ENCODE measurements at regions not wholly inside any gene's neighbourhood (a gene's known extent, or its start where the extent isn't known, plus 50 kb on each side); places are given as distances from the start of the nearest gene placed in this dataset.

DNA sequence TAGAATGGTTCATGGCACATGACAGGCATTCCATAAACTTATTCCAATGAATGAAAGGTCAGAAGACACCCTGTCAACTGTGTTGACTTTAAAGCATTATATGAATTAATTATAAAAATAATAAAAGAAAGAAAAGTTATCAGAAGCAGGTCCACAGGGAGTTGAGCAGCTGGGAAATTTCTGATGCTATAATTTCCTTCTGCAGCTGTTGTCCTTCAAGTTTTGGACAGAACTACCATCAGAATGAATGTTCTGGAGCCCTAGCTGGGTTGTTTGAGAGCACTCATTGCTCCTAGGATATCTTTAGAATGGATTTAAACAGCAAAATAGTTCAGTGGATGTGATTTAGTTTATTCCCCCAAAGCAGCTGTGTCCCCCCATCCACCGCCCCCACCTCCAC, 232.4 kb upstream of the PROK2 start:
- Histone ChIP-seq H3K9me3 (ENCODE audit: control insufficient read depth, insufficient read depth, low read depth, low read length) (no peaks in the 10 kb centered on the region), H3K27ac (ENCODE audit: low read length) (no peak overlapping the region), H3K36me3 (ENCODE audit: control insufficient read depth, insufficient read depth, low read length) (no peaks in the 10 kb centered on the region), H3K4me3 (ENCODE audit: low read depth in 2 of 2, low read length in 2 of 2) (no peak overlapping the region), H3K4me1 (ENCODE audit: control insufficient read depth, insufficient read depth, low read length) (no peaks in the 10 kb centered on the region), H3K27me3 (ENCODE audit: control insufficient read depth, insufficient read depth, low read length) (no peaks in the 10 kb centered on the region)
- CTCF ChIA-PET, result no interaction called here
- POLR2A ChIA-PET, result no interaction called here
- intact Hi-C loops (cut with micrococcal nuclease; ENCODE audit: unreplicated experiment) (no loop called here), in situ Hi-C loops (cut with HindIII; ENCODE audit: low pct_unique_long_range_greater_than_20kb, low sequenced_read_pairs) (no loop called here)
- TF ChIP-seq TCF7L2 (IDR thresholded peaks at IDR 0.05; ENCODE audit: low read depth, low read length) (no peak), SIN3A (IDR thresholded peaks at IDR 0.05; ENCODE audit: borderline replicate concordance, insufficient read depth, low read depth, low read length) (no peak), POLR2AphosphoS5 (IDR thresholded peaks at IDR 0.05; ENCODE audit: low read depth, low read length) (no peak), CTCF (IDR thresholded peaks at IDR 0.05) (no peak)
- TF ChIP-seq, protein P1, sequence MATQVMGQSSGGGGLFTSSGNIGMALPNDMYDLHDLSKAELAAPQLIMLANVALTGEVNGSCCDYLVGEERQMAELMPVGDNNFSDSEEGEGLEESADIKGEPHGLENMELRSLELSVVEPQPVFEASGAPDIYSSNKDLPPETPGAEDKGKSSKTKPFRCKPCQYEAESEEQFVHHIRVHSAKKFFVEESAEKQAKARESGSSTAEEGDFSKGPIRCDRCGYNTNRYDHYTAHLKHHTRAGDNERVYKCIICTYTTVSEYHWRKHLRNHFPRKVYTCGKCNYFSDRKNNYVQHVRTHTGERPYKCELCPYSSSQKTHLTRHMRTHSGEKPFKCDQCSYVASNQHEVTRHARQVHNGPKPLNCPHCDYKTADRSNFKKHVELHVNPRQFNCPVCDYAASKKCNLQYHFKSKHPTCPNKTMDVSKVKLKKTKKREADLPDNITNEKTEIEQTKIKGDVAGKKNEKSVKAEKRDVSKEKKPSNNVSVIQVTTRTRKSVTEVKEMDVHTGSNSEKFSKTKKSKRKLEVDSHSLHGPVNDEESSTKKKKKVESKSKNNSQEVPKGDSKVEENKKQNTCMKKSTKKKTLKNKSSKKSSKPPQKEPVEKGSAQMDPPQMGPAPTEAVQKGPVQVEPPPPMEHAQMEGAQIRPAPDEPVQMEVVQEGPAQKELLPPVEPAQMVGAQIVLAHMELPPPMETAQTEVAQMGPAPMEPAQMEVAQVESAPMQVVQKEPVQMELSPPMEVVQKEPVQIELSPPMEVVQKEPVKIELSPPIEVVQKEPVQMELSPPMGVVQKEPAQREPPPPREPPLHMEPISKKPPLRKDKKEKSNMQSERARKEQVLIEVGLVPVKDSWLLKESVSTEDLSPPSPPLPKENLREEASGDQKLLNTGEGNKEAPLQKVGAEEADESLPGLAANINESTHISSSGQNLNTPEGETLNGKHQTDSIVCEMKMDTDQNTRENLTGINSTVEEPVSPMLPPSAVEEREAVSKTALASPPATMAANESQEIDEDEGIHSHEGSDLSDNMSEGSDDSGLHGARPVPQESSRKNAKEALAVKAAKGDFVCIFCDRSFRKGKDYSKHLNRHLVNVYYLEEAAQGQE (IDR thresholded peaks at IDR 0.05; ENCODE audit: insufficient read depth in 1 of 2, low read depth in 2 of 2, low read length in 1 of 2), result no peak
- ATAC-seq (no peak), DNase-seq (ENCODE audit: low read depth, low spot score) (no peak)
- no TSS peak for BruUV-seq (replicated peaks)

DNA sequence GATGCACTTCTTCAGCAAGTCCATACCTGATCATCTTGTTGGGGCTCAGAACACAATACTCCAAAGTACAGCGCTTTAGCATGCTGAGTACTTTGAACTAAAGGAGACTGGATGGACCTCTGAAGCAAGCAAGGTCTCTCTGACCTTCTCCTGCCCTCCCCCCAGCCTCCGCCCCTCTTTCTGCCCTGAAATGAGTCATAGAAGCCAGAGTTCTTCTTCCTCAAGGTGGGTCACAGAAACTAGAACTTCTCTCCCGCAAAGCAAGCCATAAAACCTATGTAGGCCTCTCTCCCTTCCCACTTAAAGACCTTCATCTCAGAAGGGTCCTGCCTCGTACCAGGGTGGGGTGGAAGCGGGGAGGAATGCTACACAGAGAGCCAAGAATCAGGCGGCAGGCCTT, 230.5 kb upstream of the PROK2 start:
- Histone ChIP-seq H3K4me1 (ENCODE audit: control insufficient read depth, insufficient read depth, low read length) (no peaks in the 10 kb centered on the region), H3K36me3 (ENCODE audit: control insufficient read depth, insufficient read depth, low read length) (no peaks in the 10 kb centered on the region), H3K27me3 (ENCODE audit: control insufficient read depth, insufficient read depth, low read length) (no peaks in the 10 kb centered on the region; the same call in 1 of the 2 replicates), H3K27ac (ENCODE audit: low read length) (no peak overlapping the region), H3K9me3 (ENCODE audit: control insufficient read depth, insufficient read depth, low read depth, low read length) (no peaks in the 10 kb centered on the region), H3K4me3 (ENCODE audit: low read depth in 2 of 2, low read length in 2 of 2) (no peak overlapping the region)
- intact Hi-C loops (cut with micrococcal nuclease; ENCODE audit: unreplicated experiment), result no loop called here
- POLR2A ChIA-PET, result no interaction called here
- BruUV-seq (replicated peaks), result no TSS peak
- DNase-seq (ENCODE audit: low read depth, low spot score) (no peak), ATAC-seq (no peak)
- in situ Hi-C loops (cut with HindIII; ENCODE audit: low pct_unique_long_range_greater_than_20kb, low sequenced_read_pairs), result no loop called here
- CTCF ChIA-PET, result no interaction called here
- TF ChIP-seq SIN3A (IDR thresholded peaks at IDR 0.05; ENCODE audit: borderline replicate concordance, insufficient read depth, low read depth, low read length) (no peak), TCF7L2 (IDR thresholded peaks at IDR 0.05; ENCODE audit: low read depth, low read length) (no peak), POLR2AphosphoS5 (IDR thresholded peaks at IDR 0.05; ENCODE audit: low read depth, low read length) (no peak), CTCF (IDR thresholded peaks at IDR 0.05) (no peak)
- TF ChIP-seq, protein P1 (IDR thresholded peaks at IDR 0.05; ENCODE audit: insufficient read depth in 1 of 2, low read depth in 2 of 2, low read length in 1 of 2), result no peak
